ENCODE measurements at regions not wholly inside any gene's neighbourhood (a gene's known extent, or its start where the extent isn't known, plus 50 kb on each side); places are given as distances from the start of the nearest gene placed in this dataset.

DNA sequence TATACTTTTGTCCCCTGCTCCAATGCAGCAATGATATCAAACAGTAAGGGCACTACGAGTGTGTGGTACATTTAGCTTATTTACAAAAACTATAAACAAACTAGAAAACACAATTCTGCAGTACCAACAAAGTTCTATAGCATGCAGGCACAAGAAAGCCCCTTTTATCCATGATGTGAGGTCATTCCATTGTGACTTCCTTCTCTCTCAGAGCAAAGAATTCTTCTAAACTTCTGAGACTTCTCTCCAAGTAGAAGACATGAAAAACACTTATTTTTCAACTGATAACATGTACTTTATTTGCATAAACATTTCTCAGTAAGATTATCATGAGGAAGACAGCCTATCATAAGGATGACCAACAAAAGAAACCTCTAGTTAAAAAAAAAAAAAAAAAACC, 569.8 kb downstream of the TLE1 start:
- no peak for DNase-seq (ENCODE audit: low read depth)

DNA sequence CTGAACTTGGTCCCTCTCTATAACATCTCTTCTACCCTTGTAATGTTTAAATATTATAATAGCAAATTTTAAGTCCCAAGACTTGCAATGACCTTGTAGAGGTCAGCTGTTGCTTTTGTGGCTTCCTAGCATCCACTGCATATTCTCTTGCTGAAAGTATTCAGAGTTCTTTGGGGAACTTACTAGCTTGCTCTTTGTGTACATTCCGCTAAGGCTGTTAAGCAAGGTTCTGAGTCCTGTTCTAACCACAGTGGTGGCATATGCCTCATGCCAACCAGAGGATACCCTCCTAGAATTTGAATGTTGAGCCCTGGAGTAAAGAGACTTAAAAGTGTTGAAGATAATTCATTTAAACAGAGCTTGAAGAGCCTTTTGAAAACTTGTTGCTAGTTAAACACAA, 570.9 kb downstream of the TLE1 start:
- peak; percentile 34 for DNase-seq (ENCODE audit: low read depth)

DNA sequence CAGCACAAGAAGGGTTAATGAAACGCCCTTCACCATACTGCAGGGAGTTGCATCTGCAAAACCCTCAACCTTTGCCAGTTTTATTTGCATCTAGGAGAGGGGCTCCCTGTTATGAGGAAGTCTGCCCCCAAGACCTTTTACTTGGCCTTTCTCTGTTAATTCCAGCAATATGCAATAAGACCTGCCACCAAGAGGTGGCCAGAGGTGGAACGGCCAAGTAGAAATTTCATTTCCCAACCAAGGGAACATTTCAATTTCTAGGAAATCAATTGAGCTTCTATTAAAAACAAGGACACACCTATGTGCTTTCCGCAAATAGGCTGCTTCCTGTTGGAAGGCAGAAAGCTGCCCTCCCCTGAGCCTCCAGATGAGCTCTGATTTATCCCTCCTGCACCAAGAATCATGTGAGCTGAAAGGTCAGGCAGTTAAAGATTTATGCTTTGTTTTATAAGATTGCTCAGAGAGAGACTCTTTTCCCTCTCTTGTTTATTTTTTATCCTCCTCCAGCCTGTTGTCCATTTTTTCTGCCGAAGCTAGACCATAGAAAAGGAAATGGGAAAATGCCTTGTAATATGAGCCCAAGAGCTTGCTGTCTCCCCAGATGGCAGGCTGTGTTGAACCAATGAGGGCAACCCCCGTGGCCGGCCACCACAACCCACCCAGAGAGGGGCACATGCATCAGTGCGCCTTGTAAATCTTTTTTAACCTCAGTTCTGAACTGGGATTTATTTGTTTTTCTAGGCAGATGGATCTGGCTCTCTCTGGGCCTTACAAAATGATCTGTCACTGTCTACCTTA, 572.8 kb downstream of the TLE1 start:
- peak; percentile 81 for DNase-seq (ENCODE audit: low read depth)

DNA sequence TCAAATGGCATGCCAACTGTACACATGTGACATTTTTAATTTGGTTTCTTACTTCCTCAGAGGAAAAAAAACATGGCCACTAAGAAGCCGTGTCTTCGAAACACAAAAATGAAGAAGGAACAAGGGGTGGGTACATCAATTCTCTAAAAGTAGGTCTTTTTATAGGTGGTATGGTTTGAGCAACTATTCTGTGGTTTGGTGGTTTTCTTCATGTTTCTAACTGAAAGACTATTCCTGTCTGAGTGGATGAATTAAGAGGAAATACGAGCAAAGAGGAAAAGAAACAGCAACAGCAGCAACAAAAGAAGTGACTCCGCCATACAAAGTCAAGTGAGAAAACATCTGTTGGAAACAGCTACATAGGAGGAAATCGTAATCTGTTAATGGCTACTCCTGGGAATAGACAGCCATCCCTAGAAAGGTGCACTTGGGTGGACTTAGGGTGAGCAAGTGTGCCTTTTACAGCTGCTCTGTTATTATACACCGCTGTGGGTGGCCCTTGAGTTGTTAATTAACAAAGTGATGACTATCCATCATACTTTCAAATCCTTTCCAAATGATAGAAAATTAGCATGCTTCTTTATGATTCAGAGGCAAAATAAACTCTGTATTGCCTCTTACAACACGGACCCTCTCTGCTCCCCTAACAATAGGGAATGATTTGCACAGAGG, 575.8 kb downstream of the TLE1 start:
- peak; percentile 28 for DNase-seq (ENCODE audit: low read depth)

DNA sequence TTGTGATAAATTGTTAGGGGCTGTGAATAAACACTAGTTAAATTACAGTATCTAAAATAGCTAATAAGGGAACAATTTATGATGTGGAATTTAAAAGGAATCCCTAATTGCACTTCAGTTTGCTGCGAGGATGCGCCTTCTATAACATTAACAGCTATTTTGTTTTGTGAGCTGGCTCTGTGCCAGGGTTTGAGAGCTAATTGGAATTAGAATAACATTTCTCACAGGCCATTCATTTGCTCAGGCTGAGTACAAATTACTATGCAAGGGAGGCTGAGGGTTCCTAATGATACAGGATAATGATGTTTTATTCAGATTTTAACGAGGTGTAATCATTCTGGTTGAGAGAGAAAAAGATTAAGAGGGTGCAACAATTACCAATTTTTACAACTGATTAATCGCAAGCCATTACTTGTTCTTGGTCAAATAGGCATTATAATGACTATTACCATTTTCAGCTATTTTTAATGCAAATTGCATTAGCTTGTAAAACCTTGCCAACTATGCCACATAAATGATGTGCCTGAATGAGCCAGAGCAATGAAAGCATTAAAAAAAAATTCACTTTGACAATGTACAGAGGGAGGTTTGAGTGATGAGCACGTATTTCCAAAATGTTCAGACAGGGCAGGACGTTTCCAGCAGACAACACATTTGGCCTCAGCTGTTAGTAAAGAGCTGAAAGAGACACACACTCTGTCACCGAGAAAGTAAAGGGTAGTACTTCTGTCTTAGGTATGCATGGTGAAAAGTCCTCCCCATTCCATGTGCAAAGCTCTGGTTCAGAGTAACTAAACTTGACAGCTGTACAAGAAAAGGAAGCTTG, 576.5 kb downstream of the TLE1 start:
- DNase-seq (ENCODE audit: low read depth), result no peak

DNA sequence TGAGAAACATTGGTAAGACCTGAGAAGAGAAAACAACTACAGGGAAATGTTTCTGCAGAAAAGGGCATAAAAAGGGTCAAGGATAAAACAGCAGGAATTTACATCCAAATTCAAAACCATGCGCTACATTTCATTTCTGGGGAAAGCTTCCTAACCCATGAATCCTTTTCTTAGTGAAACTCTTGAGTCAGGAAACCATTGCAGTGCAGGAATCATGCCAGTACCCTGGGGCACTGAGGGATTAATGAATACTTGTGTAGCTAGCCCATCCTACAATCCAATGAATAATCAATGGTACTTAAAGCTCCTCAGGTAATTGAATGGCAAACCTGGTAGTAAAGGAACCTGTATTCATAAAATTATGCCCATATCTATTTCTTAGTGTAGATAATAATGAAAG, 580.5 kb downstream of the TLE1 start:
- DNase-seq (ENCODE audit: low read depth), result peak; percentile 76

DNA sequence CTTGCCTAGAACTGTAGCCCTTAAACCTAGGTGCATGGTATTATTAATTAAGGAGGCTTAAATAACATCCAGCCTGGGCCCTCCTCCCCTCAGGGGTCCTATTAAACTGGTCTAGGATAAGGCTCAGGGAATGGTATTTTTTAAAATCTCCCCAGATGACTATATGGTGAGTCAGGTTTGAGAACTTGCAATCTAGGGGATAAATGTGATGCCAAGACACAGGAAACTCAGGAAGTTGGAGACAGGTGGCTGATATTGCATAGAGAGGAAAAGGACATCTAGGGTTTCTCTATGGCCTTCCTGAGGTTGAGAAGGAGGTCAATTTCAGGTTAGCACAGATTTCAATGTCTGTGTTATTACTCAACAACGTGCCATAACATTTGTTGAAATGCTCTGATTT, 581.0 kb downstream of the TLE1 start:
- DNase-seq (ENCODE audit: low read depth), result peak; percentile 79

DNA sequence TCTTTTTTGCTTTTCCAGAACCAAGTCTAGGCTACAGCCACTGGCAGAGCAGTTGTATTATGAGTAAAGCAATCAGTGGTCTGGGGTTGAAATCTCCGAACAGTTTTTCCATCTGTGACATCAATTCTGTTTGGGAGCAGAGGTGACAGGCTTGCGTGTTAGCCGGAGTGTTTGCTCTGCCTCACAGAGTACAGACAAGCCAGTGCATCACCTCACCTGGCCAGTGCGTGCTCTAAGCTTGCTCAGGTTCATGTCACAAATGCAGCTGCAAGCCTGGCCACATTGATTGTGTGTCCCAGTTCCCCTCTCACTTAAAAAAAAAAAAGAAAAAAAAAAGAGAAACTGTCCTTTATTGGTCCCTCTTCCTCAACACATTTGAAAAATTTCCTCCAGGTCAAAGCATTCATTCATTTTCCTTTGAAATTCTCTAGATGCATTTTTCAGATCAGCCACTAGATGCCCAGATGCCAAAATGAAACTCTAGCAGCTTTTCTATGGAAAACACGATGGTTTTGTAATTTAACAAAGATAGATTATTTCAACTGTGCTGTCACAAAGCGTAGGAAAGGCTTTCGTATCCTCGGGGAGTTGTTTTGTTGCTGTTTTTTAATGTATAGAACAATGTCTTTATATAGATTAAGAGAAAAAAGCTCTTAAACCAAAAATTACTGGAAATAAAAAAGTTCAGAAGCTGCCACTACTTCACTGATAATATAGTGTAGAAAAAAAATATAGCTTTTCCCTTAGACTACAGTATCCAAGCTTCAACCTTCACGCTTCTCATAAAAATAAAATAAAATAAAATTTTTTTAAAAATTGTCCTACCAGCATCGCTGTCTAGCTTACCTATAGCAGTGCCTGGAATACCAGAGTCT, 585.5 kb downstream of the TLE1 start:
- DNase-seq (ENCODE audit: low read depth), result no peak

DNA sequence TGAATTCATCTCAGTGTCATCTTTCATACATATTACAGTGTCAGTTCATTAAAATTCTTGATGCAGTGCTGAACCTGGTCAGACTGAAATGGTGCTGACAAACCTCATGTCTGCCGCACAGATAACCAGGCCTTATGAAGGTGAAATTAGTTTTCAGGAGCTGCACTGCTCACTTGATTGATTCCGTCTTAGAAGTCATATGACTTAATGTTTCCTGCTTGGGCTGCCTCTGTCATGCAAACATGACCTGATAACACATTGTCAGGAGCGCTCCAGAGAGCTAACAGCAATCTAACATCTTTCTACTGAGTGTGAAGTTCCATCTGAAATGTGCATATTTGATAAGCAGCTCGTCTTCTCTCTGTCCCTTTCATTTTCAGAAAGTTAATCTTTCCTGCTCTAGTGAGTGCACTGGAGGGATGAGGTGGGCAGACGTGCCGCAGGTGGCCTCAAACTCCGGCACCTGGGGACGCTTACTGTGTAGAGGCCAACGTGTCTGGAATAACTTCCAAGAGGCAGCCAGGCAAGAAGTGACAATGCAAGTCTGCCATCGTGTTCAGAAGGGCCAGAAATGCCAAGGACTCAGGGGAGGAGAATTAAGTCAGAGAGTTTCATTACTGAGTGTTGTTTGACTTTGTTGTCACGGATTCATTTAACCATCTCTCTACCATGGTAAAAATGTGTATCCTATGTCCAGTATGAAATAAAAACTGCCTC, 592.1 kb downstream of the TLE1 start:
- DNase-seq (ENCODE audit: low read depth), result no peak

DNA sequence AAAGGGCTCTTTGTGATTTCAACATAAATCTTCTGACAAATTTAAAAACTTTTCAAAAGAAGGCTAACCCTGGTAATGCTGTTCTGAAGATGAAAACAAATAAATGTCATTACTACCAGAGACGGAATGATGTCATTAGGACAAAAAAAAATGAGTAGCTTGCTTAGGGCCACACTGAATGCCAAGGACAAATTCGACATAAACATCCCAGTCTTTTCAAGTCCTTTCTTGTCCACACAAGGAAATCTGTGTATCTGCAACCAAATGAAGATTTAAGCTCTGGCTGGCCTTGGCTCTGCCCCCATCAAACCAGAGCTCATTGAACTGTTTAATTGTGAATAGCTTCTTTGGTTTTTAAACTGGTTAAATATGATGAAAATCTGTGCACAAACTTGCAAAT, 592.7 kb downstream of the TLE1 start:
- DNase-seq (ENCODE audit: low read depth), result no peak

DNA sequence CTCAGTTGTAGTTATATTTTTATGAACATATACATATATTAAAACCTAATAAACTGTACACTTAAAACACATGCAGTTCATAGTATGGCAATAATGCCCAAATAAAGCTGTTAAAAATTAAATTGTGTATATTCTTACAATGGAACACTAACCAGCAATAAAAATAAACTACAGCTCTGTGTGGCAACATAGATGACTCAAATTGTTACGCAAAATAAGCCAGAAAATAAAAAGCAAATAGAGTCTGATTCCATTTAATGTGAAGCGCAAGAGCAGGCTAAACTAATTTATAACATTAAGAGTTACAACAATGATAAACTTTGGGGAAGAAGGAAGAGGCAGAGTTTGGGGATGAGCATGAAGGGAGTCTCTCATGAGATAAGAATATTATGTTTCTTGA, 597.3 kb downstream of the TLE1 start:
- DNase-seq (ENCODE audit: low read depth), result no peak

DNA sequence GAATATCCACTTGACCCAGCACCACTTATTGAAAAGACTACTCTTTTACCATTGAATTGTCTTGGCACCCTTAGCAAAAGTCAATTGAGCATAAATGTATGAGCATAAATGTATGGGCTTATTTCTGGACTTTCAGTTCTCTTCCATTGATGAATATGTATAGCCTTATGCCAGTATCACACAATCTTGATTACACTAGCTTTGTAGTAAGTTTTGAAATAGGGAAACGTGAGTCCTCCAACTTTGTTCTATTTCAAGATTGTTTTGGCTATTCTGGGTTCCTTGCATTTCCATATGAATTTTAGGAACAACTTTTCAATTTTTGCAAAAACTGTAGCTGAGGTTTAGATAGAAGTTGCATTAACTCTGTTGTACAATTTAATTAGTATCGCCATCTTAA, 601.0 kb downstream of the TLE1 start:
- DNase-seq (ENCODE audit: low read depth), result no peak

DNA sequence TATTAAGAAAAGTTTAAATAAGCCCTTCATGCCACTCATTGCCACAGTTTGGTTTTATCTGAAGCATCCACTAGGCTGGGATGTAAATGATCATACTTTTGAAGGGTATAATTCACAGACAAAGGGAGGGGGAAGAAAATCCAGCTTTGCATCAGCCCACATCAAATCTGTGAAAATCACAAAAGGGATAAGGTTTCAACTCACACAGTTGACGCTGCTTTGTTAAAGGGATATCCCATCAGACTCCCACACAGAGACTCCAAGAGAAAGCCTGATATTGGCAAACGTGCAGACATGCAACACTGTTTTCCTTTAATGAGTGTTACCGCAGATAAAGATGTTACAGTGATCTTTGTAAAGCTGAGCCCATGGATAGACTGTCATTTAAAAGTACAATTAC, 602.9 kb downstream of the TLE1 start:
- no peak for DNase-seq (ENCODE audit: low read depth)

DNA sequence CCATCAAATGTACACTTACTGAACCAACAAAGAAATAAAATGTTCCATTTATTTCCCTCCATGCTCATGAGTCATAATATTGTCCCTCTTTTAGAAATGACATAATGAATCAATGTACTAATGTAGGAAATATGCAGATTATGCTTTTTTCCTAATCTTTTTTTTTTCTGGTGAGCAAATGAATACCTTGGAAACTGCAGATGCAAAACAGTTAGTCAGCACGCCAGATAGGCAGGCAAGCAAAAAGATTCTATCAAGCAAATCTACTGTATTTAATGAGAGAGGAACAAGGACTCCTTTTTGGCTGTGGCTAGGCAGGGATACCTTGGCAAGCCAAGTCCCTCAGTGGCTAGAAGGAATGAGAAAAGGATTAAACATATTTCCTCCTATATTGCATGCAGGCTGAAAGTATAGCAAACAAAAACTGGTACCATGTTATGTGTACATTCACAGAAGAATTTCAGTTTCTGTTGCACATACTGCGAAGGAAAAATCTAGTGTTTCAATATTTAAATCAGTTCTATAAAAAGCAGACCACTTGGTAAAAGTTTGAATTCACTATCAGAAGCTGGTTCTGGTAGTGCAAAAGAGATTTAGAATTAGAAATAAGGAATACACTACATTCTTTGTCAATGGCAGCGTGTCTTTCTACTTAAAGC, 605.4 kb downstream of the TLE1 start:
- peak; percentile 90 for DNase-seq (ENCODE audit: low read depth)

DNA sequence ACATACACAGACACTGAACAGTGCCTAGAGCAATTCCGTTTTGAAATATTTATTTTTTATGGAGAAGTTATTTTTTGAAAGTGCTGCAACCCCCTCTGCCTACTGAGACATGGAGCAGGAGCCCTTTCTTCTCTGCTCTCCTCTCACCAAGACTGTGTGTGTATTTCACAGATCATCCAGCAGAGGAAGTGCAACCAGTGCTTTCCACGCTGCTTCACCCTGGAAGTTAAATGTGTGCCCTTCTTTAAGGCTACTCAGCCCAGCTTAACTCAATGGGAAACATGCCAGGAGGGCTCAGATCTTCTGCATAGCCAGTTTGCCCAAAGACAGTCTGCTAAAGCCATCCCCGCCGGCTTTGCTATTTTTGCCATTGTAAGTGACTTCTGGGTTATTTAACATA, 606.3 kb downstream of the TLE1 start:
- peak; percentile 73 for DNase-seq (ENCODE audit: low read depth)

DNA sequence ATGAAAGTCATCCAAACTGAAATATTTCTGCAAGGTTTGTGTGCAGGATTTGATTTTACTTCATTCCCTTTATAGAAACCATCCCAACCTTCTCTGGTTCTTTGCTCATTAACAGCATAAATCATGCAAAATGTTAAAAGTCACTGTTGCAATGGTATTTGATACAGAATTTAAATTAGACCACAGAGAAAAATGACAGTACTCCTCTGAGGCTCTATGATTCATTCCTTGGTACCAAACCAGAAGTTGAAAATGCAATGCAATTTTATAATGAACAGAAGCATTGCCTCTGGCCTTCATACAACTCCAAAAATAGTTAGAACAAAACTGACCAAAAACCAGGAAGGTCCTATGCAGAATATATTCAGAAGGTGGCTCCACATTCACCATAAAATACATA, 607.1 kb downstream of the TLE1 start:
- peak; percentile 76 for DNase-seq (ENCODE audit: low read depth)

DNA sequence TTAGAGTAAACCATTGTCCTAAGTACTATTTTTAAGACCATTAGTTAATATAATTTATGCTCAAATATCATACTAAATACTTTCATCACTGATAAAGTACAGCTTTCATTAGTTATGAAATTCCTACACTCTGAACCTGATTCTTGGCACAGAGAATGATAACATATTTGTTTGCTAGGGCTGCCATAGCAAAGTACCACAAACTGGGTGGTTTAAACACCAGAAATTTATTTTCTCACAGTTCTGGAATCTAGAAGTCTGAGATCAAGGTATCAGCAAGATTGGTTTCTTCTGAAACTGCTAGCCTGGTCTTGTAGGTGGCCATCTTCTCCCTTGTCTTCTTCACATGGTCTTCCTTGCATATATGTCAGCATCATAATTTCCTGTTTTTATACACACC, 608.4 kb downstream of the TLE1 start:
- DNase-seq (ENCODE audit: low read depth), result peak; percentile 15

DNA sequence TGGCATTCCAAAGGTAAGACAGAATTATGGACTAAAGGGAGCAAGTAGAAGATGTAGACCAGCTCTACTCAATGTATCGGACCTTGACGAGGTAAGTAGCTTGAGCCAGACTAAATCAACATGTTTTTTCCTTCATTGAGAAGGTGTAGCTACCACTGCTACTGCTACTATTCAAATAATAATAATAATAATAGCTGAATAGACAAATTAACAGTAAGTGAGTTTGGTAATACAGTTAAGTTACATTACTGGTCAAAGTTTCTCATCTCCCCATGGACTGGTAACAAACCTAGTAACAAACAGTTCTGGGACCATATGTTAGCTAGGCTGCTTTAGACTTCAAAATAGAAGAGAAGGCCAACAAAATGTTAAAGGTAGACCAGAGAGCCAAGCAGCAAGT, 609.2 kb downstream of the TLE1 start:
- no peak for DNase-seq (ENCODE audit: low read depth)

DNA sequence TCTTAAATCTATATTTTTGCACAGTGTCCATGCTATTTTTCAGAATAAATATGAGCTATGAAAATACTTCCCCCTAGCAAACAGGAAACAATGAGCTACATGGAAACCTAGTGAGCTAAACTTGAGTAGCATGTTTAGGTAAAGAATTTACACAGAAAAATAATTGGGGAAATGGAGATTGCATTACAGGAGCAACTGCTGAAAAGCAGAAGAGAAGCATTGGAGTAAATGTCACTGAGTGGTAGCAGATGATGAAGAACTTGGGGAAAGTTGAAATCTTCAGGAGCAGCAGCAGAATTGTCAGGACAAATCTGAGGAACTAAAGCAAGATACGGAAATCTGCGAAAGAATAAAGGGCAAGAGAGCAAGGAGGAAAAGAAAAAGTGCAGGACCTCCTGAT, 610.3 kb downstream of the TLE1 start:
- DNase-seq (ENCODE audit: low read depth), result no peak

DNA sequence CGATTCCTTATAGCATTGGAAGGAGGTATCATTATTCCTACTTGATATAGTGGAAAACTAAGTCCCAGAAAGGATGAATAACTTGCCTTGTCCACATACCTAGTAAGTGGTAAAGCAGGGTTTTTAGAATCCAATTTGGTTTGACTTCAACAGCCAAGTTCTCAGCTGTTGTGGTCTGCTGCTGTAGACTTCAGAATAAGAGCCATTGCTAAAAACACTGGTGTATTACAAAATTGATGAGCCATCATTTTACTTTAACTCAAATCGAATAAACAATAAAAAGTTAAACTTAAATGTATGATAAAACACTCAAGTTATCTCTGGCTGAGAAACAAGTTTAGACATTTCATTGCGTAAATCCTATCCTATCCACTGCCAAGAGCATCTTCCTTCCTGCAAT, 610.8 kb downstream of the TLE1 start:
- DNase-seq (ENCODE audit: low read depth), result no peak

DNA sequence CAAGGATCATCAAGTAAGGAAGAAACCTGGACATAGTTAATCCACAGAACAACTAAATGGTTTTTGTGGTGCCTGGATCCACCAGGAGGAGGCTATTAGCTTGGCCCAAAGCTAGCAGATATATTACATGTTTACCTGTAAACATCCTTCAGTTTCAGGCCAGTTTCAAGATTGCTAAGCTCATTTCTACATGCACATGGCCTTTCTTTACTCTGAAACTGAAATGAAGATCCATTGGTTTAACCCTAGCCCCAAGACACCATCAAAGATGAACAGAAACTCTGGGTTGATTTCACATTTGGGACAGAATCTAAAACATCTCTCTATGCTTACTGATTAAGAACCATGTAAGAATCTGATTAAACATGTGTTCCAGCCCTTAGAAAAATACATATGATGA, 611.8 kb downstream of the TLE1 start:
- no peak for DNase-seq (ENCODE audit: low read depth)
